Transverse colon (tissue), 4 donors: ENCODE measurements at regions not wholly inside any gene's neighbourhood (a gene's known extent, or its start where the extent isn't known, plus 50 kb on each side); places are given as distances from the start of the nearest gene placed in this dataset.

Experiments
- DNase-seq: peaks from one replicate; pipeline ENCODE4 v3.0.0-alpha.2; 2019
- H3K27ac ChIP-seq, 4 donors: fragments of 200-600 bp; sonication (generic); 2 replicates each; pipeline ENCODE4 v1.5.1; 2016 to 2018; ENCODE audit warnings: inconsistent platforms in 4 of 4
- H3K27me3 ChIP-seq: fragments of 200-600 bp; sonication (generic); 2 replicates; pipeline ENCODE4 v1.5.1; 2017; ENCODE audit warnings: inconsistent platforms
- H3K36me3 ChIP-seq, 4 donors: fragments of 200-600 bp; sonication (generic); 2 replicates each; pipeline ENCODE4 v1.5.1; 2017 to 2019; ENCODE audit warnings: inconsistent platforms in 4 of 4
- H3K4me1 ChIP-seq, 4 donors: fragments of 200-600 bp; sonication (generic); 2 replicates each; pipeline ENCODE4 v1.5.1; 2017 to 2020; ENCODE audit warnings: inconsistent platforms in 4 of 4
- H3K4me3 ChIP-seq, 4 donors: fragments of 200-600 bp; sonication (generic); 1 replicate in 1 of 4; 2 replicates in 3 of 4; pipeline versions ENCODE4 v1.5.1 to v1.6.1; 2017 to 2019; ENCODE audit warnings: inconsistent platforms in 4 of 4
- H3K9me3 ChIP-seq, 2 donors: fragments of 200-600 bp; sonication (generic); 2 replicates each; pipeline ENCODE4 v1.5.1; 2017 to 2019; ENCODE audit warnings: inconsistent platforms in 2 of 2
- CTCF ChIP-seq, 5 experiments: fragments of 200-600 bp in 3 of 5; fragments of 450-650 bp in 2 of 5; sonication (generic) in 3 of 5; IDR thresholded peaks; 1 replicate in 2 of 5; 2 replicates in 3 of 5; pipeline ENCODE4 v1.5.1; 2016 to 2017; ENCODE audit warnings: antibody characterized with exemption in 5 of 5, inconsistent platforms in 3 of 5, mild to moderate bottlenecking in 2 of 5, moderate library complexity in 1 of 5
- EP300 ChIP-seq: sonication (generic); formaldehyde crosslinking; IDR thresholded peaks from one replicate; pipeline ENCODE4 v1.6.1; 2017; ENCODE audit warnings: antibody characterized with exemption, low read depth
- POLR2A ChIP-seq: fragments of 450-650 bp; IDR thresholded peaks from one replicate; pipeline ENCODE4 v1.6.1; 2016; ENCODE audit warnings: antibody characterized with exemption, mild to moderate bottlenecking, moderate library complexity
- POLR2AphosphoS5 ChIP-seq, 3 donors: sonication (generic); formaldehyde crosslinking; IDR thresholded peaks; one replicate each; pipeline ENCODE4 v1.6.1; 2016; ENCODE audit warnings: antibody characterized with exemption in 3 of 3
- WGBS, 2 donors: methylation state at CpG; one replicate each; pipeline ENCODE4 v1.1.5; 2018; ENCODE audit warnings: low coverage in 1 of 2; 5-methylcytosine and 5-hydroxymethylcytosine counted together
- in situ Hi-C, 4 donors: fragments of 200-750 bp; cut with MboI; loops; one replicate each; pipeline versions ENCODE4 v1.15.0 to v1.15.1; 2017; ENCODE audit warnings: low sequenced_read_pairs in 3 of 4, low pct_ligation_motif_present in 1 of 4, low pct_unique_long_range_greater_than_20kb in 1 of 4
- intact Hi-C: fragments of 100-400 bp; cut with DNase I; formaldehyde crosslinking; loops from one replicate; pipeline ENCODE4 v1.15.1; 2023; ENCODE audit warnings: low total_unique reads

GRCh38 chr5:129821477-129822131 lies 73.7 kb downstream of the MINAR2 start:
- TF ChIP-seq EP300 (no peak), POLR2AphosphoS5 (IDR thresholded peaks at IDR 0.05) (no peak), CTCF (IDR thresholded peaks at IDR 0.05) (no peak), POLR2A (no peak)

GRCh38 chr5:129830288-129830687 lies 74.0 kb upstream of the CHSY3 start:
- in situ Hi-C loops (no loop called here), intact Hi-C loops (no loop called here)
- Histone ChIP-seq H3K4me1 (no peaks in the 10 kb centered on the region), H3K27ac (no peak overlapping the region), H3K27me3 (no peaks in the 10 kb centered on the region), H3K36me3 (no peaks in the 10 kb centered on the region), H3K9me3 (no peaks in the 10 kb centered on the region), H3K4me3 (no peak overlapping the region)
- TF ChIP-seq POLR2A (no peak), CTCF (IDR thresholded peaks at IDR 0.05) (no peak), EP300 (no peak), POLR2AphosphoS5 (IDR thresholded peaks at IDR 0.05) (no peak)
- WGBS, 2 donors: 55 to 56% methylated on average over 2 of the region's 2 CpGs
- no peak for DNase-seq

More at GRCh38 chr5:129821477-129822131, 73.7 kb downstream of the MINAR2 start:
- intact Hi-C loops: no loop called here
- DNase-seq: no peak
- no peaks in the 10 kb centered on the region for H3K9me3 ChIP-seq
- 59 to 94% methylated on average over 2 of the region's 2 CpGs for WGBS, 2 donors
- no peaks in the 10 kb centered on the region for H3K4me1 ChIP-seq
- no peaks in the 10 kb centered on the region for H3K36me3 ChIP-seq
- H3K4me3 ChIP-seq: no peak overlapping the region
- H3K27me3 ChIP-seq: no peaks in the 10 kb centered on the region
- in situ Hi-C loops: no loop called here
- no peak overlapping the region for H3K27ac ChIP-seq

- intact Hi-C loops (no loop called here), in situ Hi-C loops (no loop called here)
- Histone ChIP-seq H3K4me3 (no peak overlapping the region), H3K4me1 (no peaks in the 10 kb centered on the region), H3K36me3 (no peaks in the 10 kb centered on the region), H3K27ac (no peak overlapping the region), H3K9me3 (no peaks in the 10 kb centered on the region), H3K27me3 (no peaks in the 10 kb centered on the region)
- TF ChIP-seq POLR2A (no peak), EP300 (no peak), CTCF (IDR thresholded peaks at IDR 0.05) (no peak), POLR2AphosphoS5 (IDR thresholded peaks at IDR 0.05) (no peak)
- no peak for DNase-seq
- WGBS, 2 donors: 21% methylated on average over 2 of the region's 2 CpGs; no CpG with 5 or more reads in 1 of the 2 donors
Measured at GRCh38 chr5:129836321-129836720, 67.9 kb upstream of the CHSY3 start.

- intact Hi-C loops (no loop called here), in situ Hi-C loops (no loop called here)
- no peak for DNase-seq
Measured at GRCh38 chr5:129844764-129845163, 59.5 kb upstream of the CHSY3 start.

More at GRCh38 chr5:129844764-129845163, 59.5 kb upstream of the CHSY3 start:
- Histone ChIP-seq H3K4me1 (no peaks in the 10 kb centered on the region), H3K9me3 (no peaks in the 10 kb centered on the region), H3K27me3 (no peaks in the 10 kb centered on the region), H3K27ac (no peak overlapping the region), H3K4me3 (no peak overlapping the region), H3K36me3 (no peaks in the 10 kb centered on the region)
- no peak for TF ChIP-seq POLR2A
- TF ChIP-seq POLR2AphosphoS5 (IDR thresholded peaks at IDR 0.05): no peak
- no peak for TF ChIP-seq CTCF (IDR thresholded peaks at IDR 0.05)
- no peak for TF ChIP-seq EP300
